Adrenal gland (tissue), 5 donors: ENCODE measurements at regions not wholly inside any gene's neighbourhood (a gene's known extent, or its start where the extent isn't known, plus 50 kb on each side); places are given as distances from the start of the nearest gene placed in this dataset.

Source experiments
- POLR2A ChIP-seq, 2 donors: fragments of 450-650 bp; IDR thresholded peaks; one replicate each; pipeline ENCODE4 v1.6.1; 2017; ENCODE audit warnings: antibody characterized with exemption in 2 of 2, mild to moderate bottlenecking in 2 of 2, moderate library complexity in 1 of 2
- TF ChIP-seq, protein P1 (sequence below), 6 experiments: fragments of 450-650 bp in 4 of 6; fragments of 200-600 bp in 2 of 6; sonication (generic) in 1 of 6; IDR thresholded peaks; 1 replicate in 5 of 6; 2 replicates in 1 of 6; pipeline versions ENCODE4 v1.5.1 to v1.8.0; 2016 to 2021; ENCODE audit warnings: antibody characterized with exemption in 6 of 6, mild to moderate bottlenecking in 2 of 6, moderate library complexity in 1 of 6
- donor health status: DM: no; HTN: no; CAD: no.

DNA sequence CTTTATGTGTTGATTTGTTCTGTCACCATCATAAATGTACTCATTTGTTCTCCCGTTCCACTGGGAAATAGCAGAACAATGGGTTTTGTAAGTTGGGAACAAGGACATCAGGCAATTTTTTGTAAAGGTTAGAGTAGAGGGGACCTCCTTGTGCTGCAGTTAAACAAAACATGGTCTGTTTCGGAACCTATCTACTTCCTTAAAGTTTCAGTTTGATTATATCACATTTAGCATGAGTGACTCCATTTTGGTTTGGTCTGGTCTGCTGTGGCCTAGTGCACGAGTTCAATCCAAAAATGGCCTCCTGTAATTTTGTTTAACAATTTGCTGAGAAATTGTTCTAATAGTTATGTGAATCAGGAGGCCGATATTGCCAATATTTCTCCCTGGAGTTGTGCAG, 372.7 kb downstream of the NUAK1 start:
- TF ChIP-seq POLR2A (IDR thresholded peaks at IDR 0.05), result no peak
- TF ChIP-seq, protein P1, sequence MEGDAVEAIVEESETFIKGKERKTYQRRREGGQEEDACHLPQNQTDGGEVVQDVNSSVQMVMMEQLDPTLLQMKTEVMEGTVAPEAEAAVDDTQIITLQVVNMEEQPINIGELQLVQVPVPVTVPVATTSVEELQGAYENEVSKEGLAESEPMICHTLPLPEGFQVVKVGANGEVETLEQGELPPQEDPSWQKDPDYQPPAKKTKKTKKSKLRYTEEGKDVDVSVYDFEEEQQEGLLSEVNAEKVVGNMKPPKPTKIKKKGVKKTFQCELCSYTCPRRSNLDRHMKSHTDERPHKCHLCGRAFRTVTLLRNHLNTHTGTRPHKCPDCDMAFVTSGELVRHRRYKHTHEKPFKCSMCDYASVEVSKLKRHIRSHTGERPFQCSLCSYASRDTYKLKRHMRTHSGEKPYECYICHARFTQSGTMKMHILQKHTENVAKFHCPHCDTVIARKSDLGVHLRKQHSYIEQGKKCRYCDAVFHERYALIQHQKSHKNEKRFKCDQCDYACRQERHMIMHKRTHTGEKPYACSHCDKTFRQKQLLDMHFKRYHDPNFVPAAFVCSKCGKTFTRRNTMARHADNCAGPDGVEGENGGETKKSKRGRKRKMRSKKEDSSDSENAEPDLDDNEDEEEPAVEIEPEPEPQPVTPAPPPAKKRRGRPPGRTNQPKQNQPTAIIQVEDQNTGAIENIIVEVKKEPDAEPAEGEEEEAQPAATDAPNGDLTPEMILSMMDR (IDR thresholded peaks at IDR 0.05), result no peak
